NOMO-1 treated with dmso at 0.1 percent for 144 hours (cell line): ENCODE measurements at regions not wholly inside any gene's neighbourhood (a gene's known extent, or its start where the extent isn't known, plus 50 kb on each side); places are given as distances from the start of the nearest gene placed in this dataset.

ENCODE experiments used
- DNase-seq: peaks from one replicate; lab custom pipeline; 2025; ENCODE audit not compliant: unreplicated experiment; lab: John Stamatoyannopoulos, UW

DNA sequence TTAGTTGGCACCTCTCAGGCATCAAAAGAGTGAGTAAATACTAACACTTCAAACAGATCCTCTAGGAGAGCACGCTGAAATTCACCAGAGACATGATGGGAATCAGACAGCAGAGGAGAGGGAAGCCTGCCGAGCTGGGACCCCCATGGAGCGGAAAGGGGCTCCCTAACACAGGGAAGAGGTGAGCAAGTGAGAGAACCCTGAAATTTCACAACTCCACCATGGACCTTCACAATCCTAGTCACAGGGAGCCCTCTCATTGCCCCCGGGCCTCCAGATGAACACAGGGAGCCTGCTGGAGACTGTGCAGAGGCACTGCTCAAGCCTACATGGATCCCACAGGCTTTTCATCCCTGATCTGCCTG is 59.2 kb upstream of the ANTXRL start:
- DNase-seq, result no peak

DNA sequence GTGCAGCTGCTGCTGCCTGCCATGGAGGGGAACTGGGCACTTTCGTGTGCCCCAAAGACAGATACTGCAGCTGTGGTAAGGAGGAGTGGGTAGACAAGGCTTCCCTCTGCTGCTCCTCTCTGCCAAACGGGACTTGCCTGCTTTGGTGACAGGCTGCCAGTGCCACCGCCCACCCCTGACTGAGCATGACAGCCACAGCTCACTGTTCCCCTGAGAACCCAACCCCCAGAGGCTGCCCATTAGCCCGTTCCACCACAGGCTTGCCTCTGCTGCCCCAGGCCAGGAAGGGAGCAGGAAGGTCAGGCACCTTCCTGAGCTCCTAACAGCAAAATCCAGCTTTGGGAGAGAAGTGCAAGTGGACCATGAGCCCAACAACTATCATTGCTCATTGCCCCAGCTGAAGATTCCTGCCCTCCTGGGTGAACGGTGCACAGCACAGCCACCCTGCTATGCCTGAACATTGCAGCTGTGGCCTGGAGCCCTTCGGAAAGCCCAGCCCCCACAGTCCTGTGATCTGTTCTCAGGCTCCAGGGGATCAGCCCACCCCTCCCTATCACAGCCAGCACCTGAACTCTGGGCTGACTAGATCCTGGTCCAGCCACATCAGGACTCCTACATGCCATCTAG is 58.7 kb upstream of the ANTXRL start:
- no peak for DNase-seq

DNA sequence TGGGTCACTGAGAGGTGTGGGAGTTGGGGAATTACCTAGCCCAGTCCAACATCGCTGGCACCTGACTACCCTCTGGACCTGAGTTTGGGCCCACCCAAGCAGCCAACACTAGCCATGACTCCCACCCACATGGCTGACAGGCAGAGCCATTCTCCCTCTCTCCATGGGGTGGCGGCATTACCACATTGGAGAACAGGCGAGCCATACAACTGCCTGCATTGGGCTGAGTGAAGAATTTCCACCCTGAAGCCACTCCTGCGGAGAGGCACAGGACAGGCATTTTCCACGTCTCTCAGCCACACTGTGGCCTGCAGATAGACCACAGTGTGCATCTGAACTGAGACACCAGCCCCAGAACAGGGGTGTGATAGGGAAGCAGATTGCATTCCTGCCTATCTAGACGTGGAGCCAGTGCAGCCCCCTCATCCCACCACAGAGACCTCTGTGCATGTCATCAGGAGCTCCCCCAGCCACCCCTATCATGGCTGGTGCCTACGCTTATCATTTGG is 58.2 kb upstream of the ANTXRL start:
- peak; percentile 21 for DNase-seq

DNA sequence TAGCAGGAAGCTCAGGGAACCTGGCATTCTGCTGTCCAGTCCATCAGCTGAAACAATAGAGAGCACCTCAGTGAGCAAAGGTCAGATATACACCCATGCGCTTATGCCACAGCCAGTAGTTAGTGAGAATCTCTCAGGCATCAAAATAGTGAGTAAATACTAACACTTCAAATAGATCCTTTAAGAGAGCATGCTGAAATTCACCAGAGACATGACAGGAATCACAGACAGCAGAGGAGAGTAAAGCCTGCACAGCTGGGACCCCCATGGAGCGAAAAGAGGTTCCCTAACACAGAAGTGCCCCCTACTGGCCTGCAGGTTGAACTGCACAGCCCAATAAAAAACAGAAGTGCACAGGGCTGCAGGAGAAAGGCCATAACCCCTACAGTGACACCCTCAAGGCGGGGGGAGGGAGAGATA is 57.6 kb upstream of the ANTXRL start:
- peak; percentile 11 for DNase-seq

DNA sequence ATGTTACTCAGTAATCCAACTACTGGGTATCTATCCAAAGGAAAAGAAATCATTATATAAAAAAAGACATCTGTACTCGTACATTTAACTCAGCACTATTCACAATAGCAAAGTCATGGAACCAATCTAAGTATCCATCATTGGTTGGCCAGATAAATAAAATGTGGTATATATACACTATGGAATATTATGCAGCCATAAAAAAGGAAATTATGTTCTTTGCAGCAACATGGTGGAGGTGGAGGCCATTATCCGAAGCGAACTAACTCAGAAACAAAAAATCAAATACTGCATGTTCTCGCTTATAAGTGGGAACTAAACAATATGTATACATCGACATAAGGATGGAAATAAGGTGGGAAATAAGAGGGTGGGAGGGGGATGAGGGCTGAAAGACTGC is 56.2 kb upstream of the ANTXRL start:
- no peak for DNase-seq

DNA sequence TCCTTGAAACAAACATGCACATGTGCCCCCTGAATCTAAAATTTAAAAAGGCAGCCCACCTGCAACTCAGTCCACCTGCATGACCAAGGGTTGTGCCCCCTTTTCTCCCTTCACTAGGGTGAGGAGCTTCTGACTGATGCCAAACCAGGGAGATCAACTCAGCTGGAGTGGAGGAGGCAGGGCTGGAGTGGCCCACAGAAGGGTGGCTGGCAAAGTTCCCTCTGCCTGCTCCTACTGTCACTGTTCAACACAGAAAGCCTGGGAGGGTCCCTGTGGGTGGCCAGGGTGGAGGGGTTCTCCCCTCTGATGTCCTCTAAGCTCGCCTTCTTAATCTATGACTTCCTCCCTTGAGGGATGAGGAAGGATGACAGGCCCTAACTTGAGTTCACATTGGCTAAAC is 55.7 kb upstream of the ANTXRL start:
- DNase-seq, result no peak

DNA sequence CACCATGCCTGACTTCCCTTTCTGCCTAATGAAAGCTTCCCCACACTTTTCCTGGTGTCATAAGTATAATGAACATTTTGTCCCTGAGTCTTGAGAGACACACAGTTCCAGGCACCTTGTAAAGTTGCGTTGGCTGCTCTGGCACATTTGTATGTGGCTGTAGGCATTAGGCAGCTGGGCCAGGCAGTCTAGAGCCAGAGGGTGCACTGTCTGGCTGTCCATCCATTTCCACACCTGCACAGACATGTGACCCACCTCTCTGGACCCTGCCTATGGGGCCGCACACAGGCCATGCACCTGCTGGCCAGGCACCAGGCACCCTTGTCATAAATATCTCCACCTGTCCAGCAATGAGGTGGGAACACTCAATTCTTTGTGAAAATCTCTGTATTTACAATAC is 54.7 kb upstream of the ANTXRL start:
- DNase-seq, result no peak

DNA sequence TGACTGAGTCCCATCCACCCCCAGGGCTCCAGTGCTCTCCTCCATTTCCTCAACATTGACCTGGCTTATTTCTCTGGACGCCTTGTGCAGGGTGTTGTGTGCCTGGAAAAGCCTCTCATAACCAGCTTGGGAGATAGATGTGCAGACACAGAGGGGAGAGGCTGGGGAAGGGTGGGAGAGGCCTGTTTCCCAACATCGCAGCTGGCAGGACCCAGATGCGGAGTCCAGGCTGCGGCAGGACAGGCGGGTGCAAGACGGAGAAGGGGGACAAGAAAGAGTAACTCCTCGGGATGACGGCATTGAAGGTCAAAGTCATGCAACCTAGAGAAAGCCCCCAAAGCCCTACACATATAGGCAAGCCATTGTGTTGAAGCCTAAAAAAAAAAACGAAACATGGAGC is 54.1 kb upstream of the ANTXRL start:
- DNase-seq, result no peak

DNA sequence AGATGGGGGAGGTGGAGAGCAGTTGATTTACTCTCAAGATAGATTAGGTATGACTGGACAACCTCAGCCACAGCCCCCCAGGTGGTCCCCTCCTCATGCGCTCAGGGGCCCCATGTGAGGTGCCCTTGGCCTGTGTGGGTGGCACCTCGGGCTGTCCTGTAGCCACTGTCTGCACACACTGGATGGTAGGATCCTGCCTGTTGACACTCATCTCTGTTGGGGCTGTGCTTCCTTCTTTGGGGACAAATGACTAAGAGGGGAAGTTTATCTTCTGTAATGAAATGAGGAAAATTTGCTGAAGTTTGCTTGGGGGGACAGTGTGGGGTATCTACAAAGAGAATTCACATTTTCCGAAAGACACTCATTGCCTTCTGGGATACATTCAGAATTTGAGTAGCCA is 53.6 kb upstream of the ANTXRL start:
- DNase-seq, result no peak

DNA sequence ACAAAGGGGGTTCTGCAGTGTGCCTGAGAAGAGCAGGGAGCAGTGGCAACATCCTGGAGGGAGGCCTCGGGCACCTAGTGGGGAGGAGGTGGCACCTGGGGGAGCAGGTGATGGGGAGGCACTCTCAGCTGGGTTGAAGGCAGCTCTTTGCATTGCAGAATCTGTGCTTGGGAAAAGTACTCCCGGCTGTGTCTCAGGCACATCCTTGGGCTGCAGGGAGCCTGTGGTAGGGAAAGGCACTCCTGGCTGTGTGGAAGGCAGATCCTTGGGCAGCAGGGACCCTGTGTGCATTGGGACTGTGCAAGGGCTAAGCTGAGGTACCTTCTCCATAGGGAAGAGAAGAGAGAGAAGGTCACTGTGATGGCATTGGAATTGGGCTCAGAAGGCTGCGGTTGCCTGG is 52.8 kb upstream of the ANTXRL start:
- DNase-seq, result no peak

DNA sequence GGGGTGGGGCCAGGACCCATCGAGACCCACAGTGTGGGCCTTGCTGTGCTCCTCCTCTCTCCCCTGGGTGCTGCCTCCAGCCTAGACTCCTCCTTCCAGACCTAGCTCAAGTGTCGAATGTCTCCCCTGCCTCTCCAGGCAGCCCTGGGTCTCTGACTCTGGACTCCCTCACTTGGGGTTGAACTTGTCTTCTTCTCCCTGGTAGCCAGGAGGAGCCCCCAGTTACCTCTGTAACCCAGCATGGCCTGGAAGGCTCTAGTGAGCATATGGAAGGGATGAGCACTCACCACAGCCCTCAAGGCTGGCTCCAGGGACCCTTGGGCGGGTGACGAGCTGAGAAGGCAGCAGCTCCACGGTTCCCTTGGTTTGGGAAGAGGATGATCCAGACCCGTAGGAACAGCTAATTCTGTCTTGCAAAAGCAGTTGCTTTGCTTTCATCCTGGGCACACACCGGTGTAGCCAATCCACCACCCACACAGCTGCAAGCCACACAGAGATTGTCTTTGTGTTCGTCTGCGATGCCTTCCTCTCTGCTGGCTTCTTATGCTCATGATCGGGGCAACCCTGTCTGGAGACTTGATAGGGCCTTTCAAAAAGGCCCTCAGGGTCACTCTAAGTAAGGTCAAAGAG is 52.3 kb upstream of the ANTXRL start:
- no peak for DNase-seq

DNA sequence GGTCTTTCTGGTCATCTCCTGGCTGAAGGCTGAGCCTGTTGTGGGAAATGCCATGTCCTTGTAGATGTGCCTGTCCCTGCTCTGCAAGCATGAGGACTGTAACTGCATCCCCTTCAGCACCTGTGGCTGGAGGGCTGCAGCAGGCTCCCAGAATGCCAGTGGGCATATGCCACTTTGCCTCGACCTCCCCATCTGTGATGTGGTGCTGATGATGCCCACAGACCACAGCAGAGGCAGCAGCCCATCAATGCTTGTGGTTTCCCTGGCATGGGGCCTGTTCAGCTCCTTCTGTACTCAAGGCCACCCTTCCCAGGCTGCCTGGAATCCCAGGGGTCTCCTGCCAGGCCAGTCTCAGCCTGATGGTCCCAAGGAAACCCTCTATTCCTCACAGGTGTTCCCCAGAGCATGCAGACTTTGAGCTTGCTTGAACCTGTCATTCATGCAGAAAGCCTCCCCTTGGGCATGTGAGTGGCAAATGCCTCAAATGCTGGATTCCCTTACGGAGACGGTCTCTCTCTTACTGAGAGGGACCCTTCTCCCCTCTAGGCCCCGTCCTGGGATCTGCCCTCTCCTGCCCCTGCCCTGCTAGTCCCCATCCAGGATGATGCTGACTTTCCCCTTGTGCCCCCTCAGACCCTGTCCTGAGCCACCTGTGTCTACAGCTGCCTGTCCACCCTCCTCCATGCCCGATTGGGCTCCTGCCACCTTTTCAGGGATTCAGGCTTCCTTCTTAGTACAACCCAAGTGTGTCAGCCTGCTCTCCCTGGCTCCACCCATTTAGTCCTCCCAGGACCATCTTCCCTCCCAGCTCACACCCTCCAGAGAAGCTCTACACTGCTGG is 50.9 kb upstream of the ANTXRL start:
- no peak for DNase-seq

DNA sequence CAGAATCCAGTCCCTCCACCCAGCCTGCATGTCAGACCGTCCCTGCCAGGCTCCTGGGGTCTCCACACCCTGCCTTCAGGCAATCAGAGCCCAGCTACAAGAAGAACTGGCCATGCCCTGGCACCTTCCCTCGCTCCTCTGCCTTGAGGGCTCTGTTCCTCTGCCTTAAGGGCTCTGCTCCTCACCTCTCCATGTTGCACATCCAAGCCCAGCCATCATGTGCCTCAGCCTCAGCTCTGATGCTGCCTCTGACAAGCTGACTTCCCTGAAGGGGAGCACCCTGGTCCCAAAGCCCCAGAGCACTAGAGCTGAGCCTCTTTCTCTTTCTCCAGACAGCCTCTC is 50.3 kb upstream of the ANTXRL start:
- no peak for DNase-seq

DNA sequence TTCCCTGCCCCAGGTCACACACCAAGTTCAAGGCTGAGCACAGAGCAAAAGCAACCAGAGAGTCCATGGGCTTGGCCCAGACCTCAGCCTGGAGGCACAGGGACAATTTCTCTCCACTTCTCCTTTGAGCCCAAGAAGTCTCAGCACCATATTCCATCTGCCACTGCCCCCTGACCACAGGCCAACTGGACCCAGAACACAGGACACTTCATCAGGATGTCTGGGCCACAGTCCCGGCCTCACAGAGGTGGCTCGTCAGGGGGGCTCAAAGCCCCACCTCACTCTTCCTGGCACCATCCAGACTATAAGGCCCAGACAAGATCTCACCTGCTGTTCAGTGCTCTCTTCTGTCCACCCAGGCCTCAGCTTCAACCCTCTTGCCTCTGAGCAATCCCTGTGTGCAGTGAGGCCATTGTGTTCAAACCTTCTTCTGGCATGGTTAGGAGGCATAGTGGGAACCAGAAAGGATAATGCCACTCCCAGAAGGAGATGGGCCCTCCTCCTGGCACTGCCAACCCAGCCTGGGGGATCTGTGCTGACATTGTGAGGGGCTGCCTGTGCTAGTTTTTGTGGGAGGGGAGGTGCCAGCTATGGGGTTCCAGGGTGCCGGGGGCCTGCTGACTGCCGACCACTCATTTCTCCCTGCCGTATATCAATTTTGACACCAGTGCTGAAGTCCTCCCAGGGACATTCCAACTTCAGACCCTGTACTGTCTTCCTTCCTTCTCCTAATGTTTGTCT is 49.7 kb upstream of the ANTXRL start:
- DNase-seq, result no peak
